ENCODE measurements at regions not wholly inside any gene's neighbourhood (a gene's known extent, or its start where the extent isn't known, plus 50 kb on each side); places are given as distances from the start of the nearest gene placed in this dataset.

- TF ChIP-seq, protein P1, sequence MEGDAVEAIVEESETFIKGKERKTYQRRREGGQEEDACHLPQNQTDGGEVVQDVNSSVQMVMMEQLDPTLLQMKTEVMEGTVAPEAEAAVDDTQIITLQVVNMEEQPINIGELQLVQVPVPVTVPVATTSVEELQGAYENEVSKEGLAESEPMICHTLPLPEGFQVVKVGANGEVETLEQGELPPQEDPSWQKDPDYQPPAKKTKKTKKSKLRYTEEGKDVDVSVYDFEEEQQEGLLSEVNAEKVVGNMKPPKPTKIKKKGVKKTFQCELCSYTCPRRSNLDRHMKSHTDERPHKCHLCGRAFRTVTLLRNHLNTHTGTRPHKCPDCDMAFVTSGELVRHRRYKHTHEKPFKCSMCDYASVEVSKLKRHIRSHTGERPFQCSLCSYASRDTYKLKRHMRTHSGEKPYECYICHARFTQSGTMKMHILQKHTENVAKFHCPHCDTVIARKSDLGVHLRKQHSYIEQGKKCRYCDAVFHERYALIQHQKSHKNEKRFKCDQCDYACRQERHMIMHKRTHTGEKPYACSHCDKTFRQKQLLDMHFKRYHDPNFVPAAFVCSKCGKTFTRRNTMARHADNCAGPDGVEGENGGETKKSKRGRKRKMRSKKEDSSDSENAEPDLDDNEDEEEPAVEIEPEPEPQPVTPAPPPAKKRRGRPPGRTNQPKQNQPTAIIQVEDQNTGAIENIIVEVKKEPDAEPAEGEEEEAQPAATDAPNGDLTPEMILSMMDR (conservative IDR thresholded peaks at IDR 0.05; ENCODE audit: low read length), result no peak
- DNase-seq (ENCODE audit: low read depth), result no peak
- no peak overlapping the region for H3K4me3 ChIP-seq (ENCODE audit: low read length)
These were observed 792.2 kb upstream of the LCORL start for GRCh38 chr4:18813771-18814170.

- H3K4me3 ChIP-seq (ENCODE audit: low read length), result no peak overlapping the region
- TF ChIP-seq, protein P1 (conservative IDR thresholded peaks at IDR 0.05; ENCODE audit: low read length), result no peak
- DNase-seq (ENCODE audit: low read depth), result no peak
These were observed 791.5 kb upstream of the LCORL start for GRCh38 chr4:18813055-18813454.

GRCh38 chr4:18803781-18804180, 782.2 kb upstream of the LCORL start:
- H3K4me3 ChIP-seq (ENCODE audit: low read length), result no peak overlapping the region
- DNase-seq (ENCODE audit: low read depth), result no peak
- TF ChIP-seq, protein P1 (conservative IDR thresholded peaks at IDR 0.05; ENCODE audit: low read length), result no peak

DNA sequence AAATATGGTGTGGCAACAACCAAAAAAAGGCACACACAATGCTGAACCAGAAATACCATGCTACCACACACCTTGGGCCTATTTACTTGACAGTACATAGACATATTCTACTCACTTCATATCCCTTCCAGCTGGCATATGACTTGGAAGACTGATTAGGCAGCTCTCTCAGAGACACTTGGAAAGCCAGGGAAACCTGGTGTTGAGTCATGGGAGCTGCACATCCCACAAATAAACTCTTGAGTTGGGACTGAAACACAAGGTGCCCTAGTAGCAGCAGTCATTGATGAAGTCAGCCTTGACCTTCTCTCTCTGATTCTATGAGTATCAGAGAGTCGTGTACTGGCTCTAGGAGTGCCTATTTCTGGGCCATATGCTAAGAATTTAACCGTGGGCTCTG, 776.6 kb upstream of the LCORL start:
- no peak overlapping the region for H3K4me3 ChIP-seq (ENCODE audit: low read length)
- TF ChIP-seq, protein P1 (conservative IDR thresholded peaks at IDR 0.05; ENCODE audit: low read length), result no peak
- DNase-seq (ENCODE audit: low read depth), result no peak

DNA sequence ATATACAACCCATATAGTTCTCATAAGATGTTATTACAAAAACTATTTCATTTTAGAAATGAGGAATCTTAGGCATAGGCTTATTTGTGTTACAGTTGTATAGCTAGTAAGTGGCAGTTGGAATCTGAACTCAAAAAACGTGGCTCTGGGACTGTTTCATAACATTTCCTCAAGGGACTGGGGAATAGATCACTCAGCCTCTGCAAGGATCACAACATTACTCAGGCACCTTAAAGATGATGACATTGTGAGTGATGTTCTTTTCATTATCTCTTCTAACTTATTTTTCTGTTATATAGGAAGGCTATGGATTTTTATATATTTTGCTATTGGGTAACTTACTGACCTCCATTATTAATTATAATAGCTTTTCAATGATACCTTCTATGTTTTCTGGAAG, 774.2 kb upstream of the LCORL start:
- no peak for DNase-seq (ENCODE audit: low read depth)
- TF ChIP-seq, protein P1 (conservative IDR thresholded peaks at IDR 0.05; ENCODE audit: low read length), result no peak
- no peak overlapping the region for H3K4me3 ChIP-seq (ENCODE audit: low read length)

DNA sequence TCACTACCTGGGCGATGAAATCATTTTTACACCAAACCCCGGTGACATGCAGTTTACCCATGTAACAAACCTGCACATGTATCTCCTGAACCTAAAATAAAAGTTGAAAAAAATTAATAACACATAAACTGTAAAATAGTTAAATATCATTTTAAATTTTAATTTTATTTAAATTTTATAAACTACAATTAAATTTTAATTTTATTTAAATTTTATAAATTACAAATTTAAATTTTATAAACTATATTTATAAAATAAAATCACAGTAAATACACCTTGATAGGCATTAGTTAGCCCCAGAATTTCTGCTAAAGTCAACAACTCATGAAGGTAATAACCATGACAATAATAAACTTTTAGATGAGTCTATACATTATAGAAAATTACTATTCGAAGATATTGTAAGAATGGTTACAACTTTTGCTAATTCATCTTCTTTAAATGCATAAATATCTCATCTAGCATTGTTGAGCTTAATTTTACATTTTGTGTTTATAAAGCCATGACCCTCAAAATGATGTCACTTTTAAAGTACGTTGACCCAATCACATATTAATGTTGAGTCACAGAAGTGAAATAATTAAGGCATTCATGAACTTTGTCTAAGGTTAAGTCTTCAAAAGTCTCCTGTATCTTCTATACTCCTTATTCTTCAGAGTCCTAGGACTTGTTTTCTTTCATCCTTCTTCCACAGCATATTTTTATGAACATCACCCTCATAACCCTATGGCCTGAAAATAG, 755.8 kb upstream of the LCORL start:
- DNase-seq (ENCODE audit: low read depth), result no peak
- TF ChIP-seq, protein P1 (conservative IDR thresholded peaks at IDR 0.05; ENCODE audit: low read length), result no peak
- H3K4me3 ChIP-seq (ENCODE audit: low read length), result no peak overlapping the region

DNA sequence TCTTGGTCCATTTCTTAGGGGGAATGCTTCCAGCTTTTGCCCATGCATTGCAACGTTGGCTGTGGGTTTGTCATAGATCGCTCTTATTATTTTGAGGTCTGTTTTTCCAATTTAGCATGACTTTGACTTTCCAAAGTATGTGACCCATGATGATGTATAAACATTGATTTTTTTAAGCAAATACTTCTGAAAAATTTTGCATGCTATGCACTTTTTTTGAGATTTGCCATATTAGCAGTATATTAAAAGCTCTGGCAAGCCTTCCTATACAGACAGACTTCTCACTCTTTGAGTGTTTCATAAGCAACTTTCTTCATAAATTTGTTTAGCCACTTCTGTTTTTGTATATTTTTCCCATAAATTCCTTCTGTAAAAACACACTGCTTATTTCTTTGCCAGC, 746.4 kb upstream of the LCORL start:
- TF ChIP-seq, protein P1 (conservative IDR thresholded peaks at IDR 0.05; ENCODE audit: low read length), result no peak
- H3K4me3 ChIP-seq (ENCODE audit: low read length), result no peak overlapping the region
- no peak for DNase-seq (ENCODE audit: low read depth)
